ENCODE measurements at regions not wholly inside any gene's neighbourhood (a gene's known extent, or its start where the extent isn't known, plus 50 kb on each side); places are given as distances from the start of the nearest gene placed in this dataset.

- no peak for DNase-seq
These were observed 455.7 kb upstream of the TLE4 start for GRCh38 chr9:79116041-79116440.

- no peak for DNase-seq
These were observed 455.1 kb upstream of the TLE4 start for GRCh38 chr9:79116709-79117108.

DNA sequence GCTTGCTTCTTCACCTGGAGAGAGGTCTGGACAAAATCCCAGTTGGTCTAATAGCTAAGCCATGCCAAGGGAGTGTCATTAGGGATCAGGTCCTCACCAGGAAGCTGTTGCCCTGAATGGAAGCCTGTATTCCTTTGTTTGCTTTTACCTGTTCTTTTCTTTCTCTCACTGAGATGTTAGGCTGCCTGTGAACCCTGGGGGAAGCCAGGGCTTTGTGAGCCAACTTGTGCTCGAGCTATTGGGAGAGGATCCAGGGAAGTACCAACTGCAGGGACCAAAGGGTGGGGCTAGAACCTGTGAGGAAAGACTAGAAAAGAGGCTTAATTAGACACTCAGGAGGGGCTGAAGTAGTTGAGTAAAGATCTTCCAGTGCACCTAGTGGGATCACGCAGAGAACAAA, 451.2 kb upstream of the TLE4 start:
- DNase-seq = no peak

- DNase-seq = no peak
These were observed 450.8 kb upstream of the TLE4 start for GRCh38 chr9:79120941-79121340.

DNA sequence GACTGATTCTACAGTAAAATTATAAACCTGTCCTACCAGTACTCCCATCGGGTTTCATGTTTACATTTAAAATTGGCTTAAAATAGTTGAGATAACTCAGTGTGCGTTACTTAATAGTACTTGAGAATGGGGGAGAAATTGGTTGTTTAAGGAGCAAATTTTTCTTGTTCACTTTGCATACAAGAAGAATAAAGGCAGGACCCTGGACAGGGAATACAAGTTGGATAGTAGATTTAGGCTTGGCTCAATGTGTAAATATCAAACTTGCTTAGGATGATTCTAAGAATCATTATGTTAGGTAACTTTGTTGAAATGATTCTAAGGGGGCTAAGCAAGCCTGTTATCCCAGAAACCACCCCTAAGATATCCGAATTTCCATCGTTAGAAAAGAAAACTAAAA, 448.4 kb upstream of the TLE4 start:
- no peak for DNase-seq

- DNase-seq = no peak
These were observed 444.1 kb upstream of the TLE4 start for GRCh38 chr9:79127661-79128060.

GRCh38 chr9:79129865-79130480, 441.8 kb upstream of the TLE4 start:
- no peak for DNase-seq

DNA sequence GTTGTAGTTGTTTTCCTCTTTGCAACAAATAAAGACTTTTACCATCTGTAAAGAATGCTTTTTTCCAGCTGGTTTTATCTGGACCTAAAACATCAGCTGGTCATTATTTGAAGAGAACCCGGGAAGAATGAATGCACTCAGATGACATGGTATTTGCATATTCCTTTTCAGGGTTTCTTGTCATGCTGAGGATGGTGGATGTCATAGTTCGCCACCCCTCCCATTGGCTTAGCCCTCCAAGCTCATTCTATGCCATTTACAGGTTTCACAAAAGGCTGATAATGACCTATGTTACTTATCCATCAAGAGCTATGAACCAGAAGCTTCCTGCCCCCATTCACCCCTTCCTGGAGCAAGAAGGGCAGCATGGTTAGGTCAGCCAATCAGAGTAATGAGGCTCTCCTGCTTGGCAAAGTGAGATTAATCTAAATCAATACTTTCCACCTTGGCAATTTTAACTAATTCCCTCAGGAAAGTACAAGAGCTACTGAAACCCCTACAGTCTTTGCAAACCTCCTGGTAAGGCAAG, 440.5 kb upstream of the TLE4 start:
- DNase-seq = no peak

GRCh38 chr9:79131824-79132377, 439.9 kb upstream of the TLE4 start:
- no peak for DNase-seq

DNA sequence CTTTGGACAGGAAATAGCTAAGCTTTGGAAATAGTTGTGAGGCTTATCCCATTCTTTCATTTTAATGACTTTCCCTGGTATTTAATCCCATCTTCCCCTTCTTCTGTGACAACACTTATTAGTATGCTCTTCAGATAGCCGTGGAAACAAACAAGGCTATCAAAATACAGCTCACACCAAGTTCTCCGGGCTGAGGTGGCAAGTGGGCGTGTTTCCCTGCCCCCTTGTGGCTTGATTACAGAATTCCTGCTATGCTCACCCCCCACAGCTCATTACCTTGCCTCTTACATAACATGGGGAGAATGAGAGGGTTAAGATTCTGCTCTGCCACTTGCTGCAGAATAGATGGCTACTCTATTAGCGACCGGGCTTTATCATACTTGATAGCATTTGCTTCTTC, 437.1 kb upstream of the TLE4 start:
- DNase-seq = no peak

GRCh38 chr9:79135681-79136415, 435.9 kb upstream of the TLE4 start:
- DNase-seq = no peak

- no peak for DNase-seq
These were observed 431.0 kb upstream of the TLE4 start for GRCh38 chr9:79140751-79141150.

GRCh38 chr9:79143211-79143610, 428.6 kb upstream of the TLE4 start:
- no peak for DNase-seq

DNA sequence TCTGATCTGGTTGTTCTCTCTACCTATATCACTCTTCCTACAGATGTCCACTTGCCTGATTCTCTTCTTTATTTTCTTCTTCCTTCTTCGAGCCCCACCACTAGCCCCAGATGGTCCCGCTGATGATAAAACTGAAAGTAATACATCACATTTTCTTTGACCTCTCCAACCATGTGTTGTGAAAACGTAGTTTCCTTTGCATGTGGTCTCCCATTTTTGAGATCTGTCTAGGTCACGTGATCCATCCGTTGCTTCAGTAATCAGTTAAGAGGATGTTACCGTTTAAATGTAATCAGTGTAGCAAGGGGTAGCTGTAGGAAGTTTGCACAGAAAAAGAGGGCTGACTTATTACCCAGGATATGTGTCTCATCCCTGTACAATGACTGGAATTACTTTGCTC, 426.3 kb upstream of the TLE4 start:
- DNase-seq = no peak

GRCh38 chr9:79149585-79149984, 422.2 kb upstream of the TLE4 start:
- DNase-seq = no peak

DNA sequence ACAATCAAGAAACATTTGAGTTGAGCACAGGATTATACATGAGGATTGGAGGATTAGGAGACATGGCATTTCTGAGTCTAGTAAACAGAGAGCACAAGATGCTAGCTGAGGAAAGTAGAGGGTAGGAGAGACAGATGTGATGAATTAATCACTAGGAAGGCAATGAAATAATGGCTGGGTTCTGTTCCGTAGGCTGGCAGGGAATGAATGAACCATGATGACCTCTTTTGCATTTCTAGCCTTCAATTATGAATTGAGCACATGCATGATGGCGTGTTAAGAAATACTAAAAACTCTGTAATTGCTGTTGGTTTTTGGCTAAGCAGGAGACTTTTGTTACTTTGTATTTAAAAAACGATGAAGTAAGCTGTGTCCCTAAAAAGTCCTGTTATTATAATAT, 420.0 kb upstream of the TLE4 start:
- DNase-seq = no peak

- no peak for DNase-seq
These were observed 419.5 kb upstream of the TLE4 start for GRCh38 chr9:79152306-79152705.

- no peak for DNase-seq
These were observed 417.0 kb upstream of the TLE4 start for GRCh38 chr9:79154806-79155205.

DNA sequence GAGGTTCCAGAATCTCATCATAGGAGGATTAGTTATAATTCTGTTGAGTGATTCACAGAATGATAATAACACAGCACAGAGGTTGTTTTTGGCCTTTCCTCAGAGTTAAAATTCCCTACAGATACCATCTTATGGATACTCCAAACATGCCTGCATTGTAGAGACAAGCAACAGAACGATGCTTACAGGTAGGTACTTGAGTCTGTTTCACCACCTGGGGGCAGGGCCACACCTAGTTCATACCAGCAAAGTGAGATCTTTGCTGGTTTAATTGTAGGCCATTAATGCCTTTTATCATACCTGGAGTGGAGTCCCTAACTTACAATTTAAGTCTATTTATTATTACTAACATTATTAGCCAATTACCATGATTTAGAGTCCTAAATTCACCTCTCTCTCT, 416.5 kb upstream of the TLE4 start:
- DNase-seq = no peak

DNA sequence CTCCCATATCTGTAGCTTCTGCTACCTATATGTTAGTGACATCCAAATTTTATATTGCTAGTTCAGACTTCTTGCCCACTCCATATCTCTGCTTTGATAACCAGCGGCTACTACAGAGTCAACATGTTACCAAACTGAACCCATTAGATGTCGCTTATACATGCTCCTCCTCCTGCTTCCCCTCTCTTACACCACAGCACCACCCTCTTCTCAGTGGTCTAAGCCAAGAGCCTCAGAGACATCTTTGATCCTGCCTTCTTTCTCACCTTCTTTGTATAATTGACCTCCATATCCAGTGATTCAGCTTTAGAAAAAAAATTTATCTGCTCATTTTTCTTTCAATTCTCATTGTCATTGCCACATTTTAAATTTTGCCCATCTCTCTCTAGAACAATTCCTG, 408.2 kb upstream of the TLE4 start:
- DNase-seq = no peak

- no peak for DNase-seq
These were observed 407.4 kb upstream of the TLE4 start for GRCh38 chr9:79164406-79164805.

DNA sequence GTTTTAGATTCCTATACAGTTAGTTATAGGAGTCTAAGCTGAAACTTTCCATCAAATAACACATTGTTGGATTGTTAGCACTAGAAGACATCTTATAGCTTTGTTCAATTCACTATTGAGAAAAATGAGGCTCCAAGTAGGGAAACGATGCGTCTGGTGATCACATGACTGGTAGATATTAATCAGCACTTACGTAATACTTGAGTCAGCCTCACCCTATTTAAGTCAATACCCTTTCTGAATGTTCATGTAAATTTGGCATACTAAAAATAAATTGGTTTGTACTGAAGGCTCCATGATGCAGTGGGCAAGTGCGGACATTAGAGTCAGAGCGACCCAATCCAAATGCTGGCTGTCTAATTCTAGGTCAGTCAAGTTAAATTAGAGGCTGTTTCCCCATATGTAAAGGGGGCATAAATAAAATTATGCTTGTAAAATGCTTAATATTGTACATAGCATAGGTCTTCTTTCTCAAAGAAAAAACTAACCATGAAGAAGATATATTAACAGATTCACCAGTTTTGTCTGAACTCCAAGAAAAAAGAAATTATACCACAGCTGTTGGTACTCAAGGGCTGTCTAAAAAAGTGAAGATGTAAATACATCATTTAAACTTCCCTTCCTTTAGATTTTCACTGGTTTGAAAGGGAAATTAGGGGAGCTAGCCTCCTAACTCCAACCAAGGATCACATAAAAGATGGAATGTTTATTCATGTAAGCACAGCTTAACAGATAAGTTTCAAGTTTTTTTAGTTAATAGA, 406.6 kb upstream of the TLE4 start:
- DNase-seq = no peak

- DNase-seq = no peak
These were observed 405.8 kb upstream of the TLE4 start for GRCh38 chr9:79166005-79166404.

GRCh38 chr9:79170643-79171042, 401.1 kb upstream of the TLE4 start:
- DNase-seq = no peak
